K562 (cell line): ENCODE measurements at regions not wholly inside any gene's neighbourhood (a gene's known extent, or its start where the extent isn't known, plus 50 kb on each side); places are given as distances from the start of the nearest gene placed in this dataset.

Experiments
- ATAC-seq: fragments of 200-7000 bp; cut with Tn5 transposase; 3 replicates; pipeline ENCODE4 v1.9.1; 2020; ENCODE audit warnings: moderate library complexity
- BruUV-seq: library from RNA; stranded (reverse); fragments of 400-500 nt; replicated peaks from 2 replicates; lab custom pipeline; 2021; lab: Mats Ljungman, UMichigan
- CTCF ChIA-PET: fragments of 300-600 bp; formaldehyde crosslinking; extraction: SDS; loops from one replicate; lab custom pipeline; 2021; ENCODE audit warnings: low intra/inter-chr PET ratio; lab: Yijun Ruan, JAX
- POLR2A ChIA-PET: fragments of 300-600, 350-650 bp; sonication (Branson Sonifier 250); formaldehyde crosslinking; extraction: SDS; loops from one replicate; lab custom pipeline; 2021; ENCODE audit warnings: antibody characterized with exemption, inconsistent platforms; lab: Yijun Ruan, JAX
- DNase-seq, 4 experiments: peaks; one replicate each; pipeline versions ENCODE4 v3.0.0 to v3.0.0-alpha.2; 2011 to 2018; ENCODE audit warnings: low spot score in 3 of 4, mixed read lengths in 3 of 4; ENCODE audit errors: extremely low read depth in 1 of 4
- FAIRE-seq: peaks from 2 replicates; lab custom pipeline; 2011; peaks lifted over from hg19 to GRCh38; lab: Jason Lieb, UNC
- H2AFZ ChIP-seq: 2 replicates; pipeline ENCODE4 v1.6.0; 2011; ENCODE audit warnings: low read depth, low read length, control low read depth, inconsistent platforms
- H3K27ac ChIP-seq: fragments of 200-600 bp; 3 replicates; pipeline ENCODE4 v1.8.0; 2011; ENCODE audit warnings: low read depth, mild to moderate bottlenecking, control low read depth, inconsistent platforms, low read length, moderate library complexity, mixed read lengths; ENCODE audit errors: extremely low read depth
- H3K27me3 ChIP-seq, 2 experiments: fragments of 300-600 bp in 1 of 2; 2 replicates in 1 of 2; 3 replicates in 1 of 2; pipeline versions ENCODE4 v1.6.0 to v1.8.0; 2011; ENCODE audit warnings: inconsistent platforms in 2 of 2, low read length in 2 of 2, mild to moderate bottlenecking in 1 of 2, mixed read lengths in 1 of 2, moderate library complexity in 1 of 2; ENCODE audit not compliant: control insufficient read depth in 2 of 2, insufficient read depth in 2 of 2
- H3K36me3 ChIP-seq: fragments of 300-600 bp; 3 replicates; pipeline ENCODE4 v1.8.0; 2011; ENCODE audit warnings: mild to moderate bottlenecking, low read length, inconsistent platforms; ENCODE audit not compliant: control insufficient read depth, insufficient read depth
- H3K4me1 ChIP-seq, 2 experiments: fragments of 200-600 bp in 1 of 2; replicated peaks in 1 of 2; 2 replicates in 1 of 2; 3 replicates in 1 of 2; pipeline versions ENCODE4 v1.5.1 to v1.8.0; 2011; ENCODE audit warnings: inconsistent platforms in 2 of 2, low read length in 2 of 2, mild to moderate bottlenecking in 1 of 2, mixed read lengths in 1 of 2, moderate library complexity in 1 of 2; ENCODE audit not compliant: control insufficient read depth in 2 of 2, insufficient read depth in 2 of 2
- H3K4me2 ChIP-seq: 2 replicates; pipeline ENCODE4 v1.6.1; 2011; ENCODE audit warnings: low read length, control low read depth, inconsistent platforms, mixed read lengths; ENCODE audit not compliant: insufficient read depth
- H3K4me3 ChIP-seq: fragments of 200-600 bp; sonication (generic), shearing (Covaris generic); 2 replicates; pipeline ENCODE4 v1.5.1; 2016; ENCODE audit warnings: control low read depth, inconsistent platforms
- H3K79me2 ChIP-seq: fragments of 200-600 bp; 3 replicates; pipeline ENCODE4 v1.8.0; 2011; ENCODE audit warnings: low read length, inconsistent platforms; ENCODE audit not compliant: control insufficient read depth, insufficient read depth
- H3K9ac ChIP-seq, 2 experiments: 2 replicates each; pipeline versions ENCODE4 v1.6.0 to v1.6.1; 2011; ENCODE audit warnings: low read depth in 2 of 2, low read length in 2 of 2, control low read depth in 1 of 2, inconsistent platforms in 1 of 2, mild to moderate bottlenecking in 1 of 2, mixed read lengths in 1 of 2; ENCODE audit not compliant: insufficient read depth in 1 of 2
- H3K9me1 ChIP-seq: one replicate; pipeline ENCODE4 v1.6.0; 2011; ENCODE audit warnings: inconsistent platforms, mild to moderate bottlenecking, low read length, moderate library complexity; ENCODE audit not compliant: control insufficient read depth, insufficient read depth
- H3K9me3 ChIP-seq: replicated peaks from 2 replicates; pipeline ENCODE4 v1.5.1; 2011; ENCODE audit warnings: low read depth, low read length, inconsistent platforms; ENCODE audit not compliant: control insufficient read depth, insufficient read depth
- H4K20me1 ChIP-seq: replicated peaks from 2 replicates; pipeline ENCODE4 v1.6.1; 2011; ENCODE audit warnings: low read length, inconsistent platforms, mixed read lengths; ENCODE audit not compliant: control insufficient read depth, insufficient read depth
- CTBP1 ChIP-seq: fragments of 450-650 bp; IDR thresholded peaks from 2 replicates; pipeline ENCODE4 v1.6.1; 2016; ENCODE audit warnings: borderline replicate concordance
- DDX20 ChIP-seq: fragments of 450-650 bp; IDR thresholded peaks from 2 replicates; pipeline ENCODE4 v1.6.1; 2016; ENCODE audit warnings: missing genetic modification characterization, low read depth, mild to moderate bottlenecking, missing compliant biosample characterization, moderate library complexity
- E2F4 ChIP-seq: sonication (generic); formaldehyde crosslinking; IDR thresholded peaks from 2 replicates; pipeline ENCODE4 v1.8.0; 2022; ENCODE audit warnings: mild to moderate bottlenecking, low read depth, missing genetic modification reagents
- ELF1 ChIP-seq: fragments of 200-800 bp; sonication (Bioruptor generic); IDR thresholded peaks from 2 replicates; pipeline ENCODE4 v1.6.1; 2016; ENCODE audit warnings: missing genetic modification characterization, missing compliant biosample characterization
- FUS ChIP-seq: fragments of 200-400 bp; formaldehyde crosslinking; optimal IDR thresholded peaks from 2 replicates; pipeline ENCODE3; 2017; ENCODE audit warnings: low read depth, low read length
- HMGN3 ChIP-seq: IDR thresholded peaks from 2 replicates; pipeline ENCODE4 v1.6.1; 2011; ENCODE audit warnings: borderline replicate concordance, low read depth, mild to moderate bottlenecking, mixed read lengths, low read length; ENCODE audit not compliant: insufficient read length; ENCODE audit errors: extremely low read depth
- LARP7 ChIP-seq: fragments of 450-650 bp; IDR thresholded peaks from 2 replicates; pipeline ENCODE4 v1.6.1; 2016
- PML ChIP-seq: IDR thresholded peaks from 2 replicates; pipeline ENCODE4 v1.6.1; 2012; ENCODE audit warnings: low read length, inconsistent platforms
- SAFB ChIP-seq: fragments of 200-400 bp; formaldehyde crosslinking; IDR thresholded peaks from 2 replicates; pipeline ENCODE4 v1.6.1; 2017; ENCODE audit warnings: low read depth, low read length, borderline replicate concordance
- U2AF2 ChIP-seq: fragments of 200-400 bp; formaldehyde crosslinking; optimal IDR thresholded peaks from 2 replicates; pipeline ENCODE3; 2017; ENCODE audit warnings: low read depth, mild to moderate bottlenecking, low read length
- ZBTB34 ChIP-seq: fragments of 250-450 bp; sonication (Bioruptor Pico); IDR thresholded peaks from 2 replicates; pipeline ENCODE4 v1.8.0; 2021; ENCODE audit warnings: mild to moderate bottlenecking, moderate library complexity
- ZNF174 ChIP-seq: fragments of 250-450 bp; sonication (Bioruptor Pico); IDR thresholded peaks from 2 replicates; pipeline ENCODE4 v1.4.0; 2020; ENCODE audit warnings: mild to moderate bottlenecking
- WGBS: fragments of 100-300 bp; shearing (Covaris generic); methylation state at CpG from one replicate; pipeline ENCODE4 v1.1.6; 2016; ENCODE audit warnings: low coverage, mixed read lengths; ENCODE audit not compliant: insufficient coverage; ENCODE audit errors: missing lambda C conversion rate; 5-methylcytosine and 5-hydroxymethylcytosine counted together
- in situ Hi-C: fragments of 300-500 bp; cut with MboI; formaldehyde crosslinking; loops from 4 replicates; pipeline ENCODE4 v1.15.0; 2018; ENCODE audit warnings: inconsistent platforms, mixed read lengths
- intact Hi-C: fragments of 100-400 bp; cut with micrococcal nuclease; formaldehyde crosslinking; loops from 2 replicates; pipeline ENCODE4 v1.14.2; 2022
- TF ChIP-seq, protein P1 (sequence below): fragments of 250-450 bp; sonication (Bioruptor Pico); IDR thresholded peaks from 2 replicates; pipeline ENCODE4 v1.5.0; 2021; ENCODE audit warnings: mild to moderate bottlenecking, borderline replicate concordance

- no peaks in the 10 kb centered on the region for H4K20me1 ChIP-seq
- H3K4me1 ChIP-seq = no peaks in the 10 kb centered on the region
- H2AFZ ChIP-seq = 0 out of 2 replicates have a peak overlapping the region, but pooled peaks have one; percentile 0
- 35% methylated on average over 4 of the region's 4 CpGs for WGBS
- no peak overlapping the region for H3K4me3 ChIP-seq
- peak in 2 of 4 experiments; percentile 14 to 27 for DNase-seq
- H3K9ac ChIP-seq = no peak overlapping the region
- ChIA-PET CTCF (no interaction called here), POLR2A (no interaction called here)
- H3K79me2 ChIP-seq = no peaks in the 10 kb centered on the region
- FAIRE-seq = no peak
- H3K4me2 ChIP-seq = no peak overlapping the region
- H3K27me3 ChIP-seq = no peaks in the 10 kb centered on the region
- H3K9me1 ChIP-seq = no peaks in the 10 kb centered on the region
- in situ Hi-C loops (no loop called here), intact Hi-C loops (no loop called here)
- no peaks in the 10 kb centered on the region for H3K9me3 ChIP-seq
- peak; percentile 64 for ATAC-seq
- TF ChIP-seq PML = no peak
- no peak for TF ChIP-seq ZBTB34 (CRISPR knock-in tag)
- TF ChIP-seq CTBP1 = no peak
- TF ChIP-seq FUS = no peak
- no peak for TF ChIP-seq HMGN3
- no peak for TF ChIP-seq DDX20 (tag)
- TF ChIP-seq E2F4 (CRISPR knock-in tag) = no peak
- no peak for TF ChIP-seq ELF1
- TF ChIP-seq, protein P1, sequence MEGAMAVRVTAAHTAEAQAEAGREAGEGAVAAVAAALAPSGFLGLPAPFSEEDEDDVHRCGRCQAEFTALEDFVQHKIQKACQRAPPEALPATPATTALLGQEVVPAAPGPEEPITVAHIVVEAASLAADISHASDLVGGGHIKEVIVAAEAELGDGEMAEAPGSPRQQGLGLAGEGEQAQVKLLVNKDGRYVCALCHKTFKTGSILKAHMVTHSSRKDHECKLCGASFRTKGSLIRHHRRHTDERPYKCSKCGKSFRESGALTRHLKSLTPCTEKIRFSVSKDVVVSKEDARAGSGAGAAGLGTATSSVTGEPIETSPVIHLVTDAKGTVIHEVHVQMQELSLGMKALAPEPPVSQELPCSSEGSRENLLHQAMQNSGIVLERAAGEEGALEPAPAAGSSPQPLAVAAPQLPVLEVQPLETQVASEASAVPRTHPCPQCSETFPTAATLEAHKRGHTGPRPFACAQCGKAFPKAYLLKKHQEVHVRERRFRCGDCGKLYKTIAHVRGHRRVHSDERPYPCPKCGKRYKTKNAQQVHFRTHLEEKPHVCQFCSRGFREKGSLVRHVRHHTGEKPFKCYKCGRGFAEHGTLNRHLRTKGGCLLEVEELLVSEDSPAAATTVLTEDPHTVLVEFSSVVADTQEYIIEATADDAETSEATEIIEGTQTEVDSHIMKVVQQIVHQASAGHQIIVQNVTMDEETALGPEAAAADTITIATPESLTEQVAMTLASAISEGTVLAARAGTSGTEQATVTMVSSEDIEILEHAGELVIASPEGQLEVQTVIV = no peak
- TF ChIP-seq SAFB = no peak
- no peak for TF ChIP-seq ZNF174 (CRISPR knock-in tag)
- TF ChIP-seq U2AF2 = no peak
- no peak for TF ChIP-seq LARP7
- H3K27ac ChIP-seq = no peak overlapping the region
- H3K36me3 ChIP-seq = no peaks in the 10 kb centered on the region
- BruUV-seq = no TSS peak
These were observed 373.4 kb downstream of the METTL4 start for GRCh38 chr18:2197946-2198345.
